SH-SY5Y (cell line): ENCODE measurements at regions not wholly inside any gene's neighbourhood (a gene's known extent, or its start where the extent isn't known, plus 50 kb on each side); places are given as distances from the start of the nearest gene placed in this dataset.

ENCODE experiments used
- GATA2 ChIP-seq: IDR thresholded peaks from 2 replicates; pipeline ENCODE4 v1.6.1; 2011; ENCODE audit warnings: mild to moderate bottlenecking, low read depth, low read length
- GATA3 ChIP-seq: IDR thresholded peaks from 2 replicates; pipeline ENCODE4 v1.6.1; 2011; ENCODE audit warnings: low read depth, mild to moderate bottlenecking, low read length, moderate library complexity

DNA sequence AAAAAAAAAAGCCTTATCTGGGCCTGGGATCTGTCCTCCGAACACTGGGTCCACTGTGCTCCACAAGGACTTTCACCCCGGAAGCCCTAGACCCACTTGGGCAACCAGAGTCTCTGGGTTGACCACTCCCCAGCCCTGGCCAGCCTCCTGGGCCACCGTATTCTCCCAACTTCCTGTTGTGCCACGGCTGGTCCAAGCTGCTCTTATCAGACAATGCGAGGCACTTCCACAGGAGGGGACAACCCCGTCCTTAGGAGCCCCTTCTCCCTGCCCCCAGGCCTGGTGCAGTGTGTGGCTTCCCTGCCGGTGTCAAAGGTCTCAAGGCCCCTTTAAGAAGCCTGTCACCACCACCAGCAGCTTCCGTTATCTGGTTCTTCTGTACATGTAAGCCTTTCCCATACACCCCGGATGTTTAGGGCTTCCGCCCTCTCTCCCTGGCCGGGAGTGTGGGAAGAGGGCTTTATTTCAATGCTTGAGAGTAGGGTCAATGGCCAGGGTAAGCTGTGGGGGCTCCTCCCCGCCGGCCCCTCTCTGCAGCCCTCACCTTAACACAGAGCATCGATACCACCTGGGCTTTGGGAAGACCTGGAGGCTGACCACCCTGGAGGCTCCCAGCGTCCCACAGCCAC lies 313.0 kb downstream of the SEC14L1 start:
- TF ChIP-seq GATA2 (peak; percentile 45; the same call in 1 of the 2 replicates), GATA3 (no peak)

DNA sequence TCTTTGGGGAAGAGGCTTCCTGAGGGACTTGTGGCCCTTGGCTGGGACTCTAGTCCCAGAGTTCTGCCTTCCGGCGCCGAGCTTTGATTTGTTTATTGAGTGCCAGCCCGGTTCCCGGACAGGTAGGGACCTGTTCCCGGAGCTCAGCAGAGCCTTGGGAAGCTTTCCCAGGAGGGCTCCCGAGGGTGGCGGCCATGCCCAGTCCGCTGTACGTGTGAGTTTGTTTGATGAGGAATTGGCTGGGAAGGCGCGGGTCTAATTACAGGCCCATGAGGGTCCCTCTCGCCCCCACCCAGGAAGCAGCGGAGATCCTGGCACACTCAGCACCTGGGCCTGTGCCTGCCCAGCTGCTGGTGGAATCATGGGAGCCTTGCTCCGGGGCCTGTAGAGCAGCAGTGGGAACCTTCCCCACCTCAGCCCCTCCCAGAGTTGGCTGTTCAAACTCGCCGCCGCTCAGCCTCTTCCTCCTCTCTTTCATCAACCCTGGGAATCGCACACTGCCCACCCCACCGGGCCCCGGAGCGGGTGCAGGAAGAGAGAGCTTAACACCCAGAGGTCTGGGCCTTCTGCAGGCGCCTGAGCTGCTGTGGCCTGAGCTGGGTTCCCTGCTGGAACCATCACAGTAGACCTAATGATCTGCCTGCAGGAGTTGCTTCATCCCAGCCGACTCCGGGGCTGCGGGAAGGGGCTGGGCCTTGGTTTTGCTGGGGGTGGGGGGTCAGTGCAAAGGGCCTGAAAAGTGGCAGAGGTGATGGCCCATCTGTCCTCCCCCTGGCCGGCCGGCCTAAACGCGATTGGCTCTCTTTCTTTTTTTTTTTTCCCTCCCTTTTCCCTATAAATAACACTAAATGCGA lies 313.7 kb downstream of the SEC14L1 start:
- no peak for TF ChIP-seq GATA2
- no peak for TF ChIP-seq GATA3

DNA sequence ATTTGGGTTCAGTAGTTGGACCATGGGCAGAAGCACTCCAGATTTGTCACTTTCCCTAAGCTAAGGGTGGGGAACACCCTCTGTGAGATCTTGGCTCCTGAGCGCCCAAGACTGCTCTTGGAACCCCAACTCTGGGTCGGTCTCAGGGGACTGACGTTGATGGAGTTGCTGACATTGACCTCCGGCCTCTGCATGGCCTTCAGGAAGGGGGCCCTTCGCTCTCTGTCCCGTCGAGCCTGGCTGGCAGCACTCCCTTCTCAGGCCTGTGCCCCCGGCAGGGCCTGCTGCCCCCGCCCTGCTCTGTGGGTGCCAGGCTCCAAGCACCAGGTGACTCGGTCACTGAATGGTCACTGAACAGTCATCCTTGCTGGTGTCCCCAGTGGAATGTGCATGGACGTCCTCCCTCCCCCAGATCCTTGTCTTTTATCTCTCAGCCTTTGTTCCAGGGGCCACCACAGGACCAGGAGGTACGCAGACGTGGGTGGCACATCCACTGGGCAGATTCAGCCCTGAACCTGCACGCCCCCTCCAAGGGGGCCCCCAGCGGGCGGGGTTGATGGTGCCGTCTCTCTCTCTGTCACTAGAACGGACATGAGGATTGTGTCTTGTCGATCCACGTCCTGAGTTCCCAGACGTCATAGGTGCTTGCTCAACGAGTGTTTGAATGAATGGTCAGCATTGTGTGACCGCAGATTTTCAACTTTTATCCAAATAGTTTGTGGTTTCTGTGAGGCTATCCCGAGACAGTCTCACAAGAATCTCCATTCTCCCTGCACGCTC lies 314.5 kb downstream of the SEC14L1 start:
- TF ChIP-seq GATA3 (no peak), GATA2 (no peak)

DNA sequence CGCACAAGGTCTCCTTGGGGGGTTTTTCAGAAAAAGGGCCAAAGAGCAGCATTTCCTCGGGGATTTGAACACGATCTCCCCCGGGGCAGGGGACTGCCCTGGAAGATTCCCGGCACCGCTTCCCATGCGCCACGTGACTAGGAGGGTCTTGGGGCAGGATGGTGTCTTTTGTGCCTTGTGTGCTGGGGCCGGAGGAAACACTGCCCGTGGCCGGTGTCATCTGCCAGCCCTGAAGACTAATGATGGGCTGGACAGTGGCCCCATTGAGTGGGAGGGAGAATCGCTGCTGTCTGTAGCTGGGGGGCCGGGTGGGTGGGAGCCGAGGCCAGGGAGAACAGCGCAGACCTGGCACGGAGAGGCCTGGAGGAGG lies 315.1 kb downstream of the SEC14L1 start:
- TF ChIP-seq GATA3 (no peak), GATA2 (no peak)

DNA sequence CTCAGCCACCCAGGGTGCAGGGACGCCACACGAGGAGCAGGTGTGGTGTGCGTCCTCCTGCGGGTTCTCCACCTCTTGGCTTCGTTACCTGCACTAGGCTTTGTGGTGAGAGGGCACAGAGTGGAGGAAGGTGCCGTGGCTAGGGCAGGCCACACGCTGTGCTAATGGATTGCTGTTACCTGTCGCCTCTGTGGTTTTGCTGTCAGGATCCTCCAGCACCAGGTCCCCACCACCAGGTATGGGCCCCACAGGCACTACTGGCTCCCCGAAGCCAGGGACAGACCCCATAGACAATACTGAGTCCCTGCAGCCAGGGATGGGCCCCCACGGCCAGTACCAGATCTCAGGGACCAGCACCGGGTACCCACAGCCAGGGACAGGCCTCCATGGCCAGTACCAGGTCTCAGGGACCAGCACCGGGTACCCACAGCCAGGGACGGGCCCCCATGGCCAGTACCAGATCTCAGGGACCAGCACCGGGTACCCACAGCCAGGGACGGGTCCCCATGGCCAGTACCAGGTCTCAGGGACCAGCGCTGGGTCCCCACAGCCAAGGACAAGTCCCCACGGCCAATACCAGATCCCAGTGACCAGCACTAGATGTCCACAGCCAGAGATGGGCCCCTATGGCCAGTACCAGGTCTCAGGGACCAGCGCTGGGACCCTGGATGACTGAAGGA lies 315.6 kb downstream of the SEC14L1 start:
- TF ChIP-seq GATA2 (no peak), GATA3 (no peak)

DNA sequence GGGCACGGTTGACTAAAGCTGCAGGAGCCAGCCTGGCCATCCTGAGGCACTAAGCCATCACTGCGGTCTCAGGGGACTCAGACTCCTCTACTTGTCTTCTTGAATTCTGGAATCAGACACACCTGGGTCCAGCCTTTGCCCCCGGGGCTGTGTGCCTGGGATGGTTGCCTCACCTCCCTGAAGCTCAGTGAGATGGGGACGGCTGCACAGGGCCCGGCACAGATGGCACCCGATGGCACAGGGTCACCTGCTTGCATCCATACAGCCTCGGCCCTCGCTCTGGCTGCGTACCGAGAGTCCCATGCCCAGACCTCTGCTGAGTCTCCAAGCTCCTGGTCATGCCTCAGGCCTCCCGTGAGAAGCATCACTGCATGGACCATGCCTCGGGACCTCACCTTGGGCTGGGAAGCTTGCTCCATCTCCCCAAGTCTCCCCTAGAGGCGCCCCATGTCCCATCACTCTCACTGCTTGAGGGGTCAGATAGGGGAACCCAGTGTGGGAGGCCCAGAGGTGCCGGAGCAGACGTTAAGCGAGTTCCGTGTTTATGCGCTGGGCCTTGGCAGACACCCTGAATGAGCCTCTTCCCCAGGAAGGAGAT lies 316.3 kb downstream of the SEC14L1 start:
- no peak for TF ChIP-seq GATA3
- no peak for TF ChIP-seq GATA2

DNA sequence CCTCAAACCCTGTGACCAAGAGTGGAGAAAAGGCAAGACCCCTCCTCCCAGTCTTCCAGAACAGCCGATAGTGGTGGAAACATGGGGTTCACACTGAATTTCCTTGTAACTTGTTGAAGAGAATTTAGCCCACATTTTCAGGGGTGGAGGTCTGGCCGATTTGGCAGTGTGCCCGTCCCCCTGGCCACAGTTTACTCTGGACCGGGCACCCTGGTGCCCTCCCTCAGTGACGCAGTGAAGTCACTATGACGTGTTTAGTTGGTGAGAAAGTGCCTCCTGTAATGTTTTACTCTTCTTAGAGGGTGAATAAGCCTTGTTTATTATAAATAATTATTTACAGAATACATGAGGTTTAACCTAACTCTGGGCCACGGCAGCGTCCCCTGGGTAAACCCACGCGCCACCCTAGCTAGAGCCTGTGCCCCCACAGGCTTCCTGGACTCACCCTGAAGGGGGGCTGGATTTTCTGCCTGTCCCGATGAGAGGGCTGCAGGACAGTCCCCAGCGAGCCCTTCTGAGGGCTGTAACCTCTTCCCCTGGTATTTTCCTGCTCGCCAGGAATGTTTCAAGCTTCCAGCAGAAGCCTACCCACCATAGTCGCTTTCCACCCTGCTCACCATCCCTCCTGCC lies 316.9 kb downstream of the SEC14L1 start:
- TF ChIP-seq GATA2 = no peak
- TF ChIP-seq GATA3 = no peak

DNA sequence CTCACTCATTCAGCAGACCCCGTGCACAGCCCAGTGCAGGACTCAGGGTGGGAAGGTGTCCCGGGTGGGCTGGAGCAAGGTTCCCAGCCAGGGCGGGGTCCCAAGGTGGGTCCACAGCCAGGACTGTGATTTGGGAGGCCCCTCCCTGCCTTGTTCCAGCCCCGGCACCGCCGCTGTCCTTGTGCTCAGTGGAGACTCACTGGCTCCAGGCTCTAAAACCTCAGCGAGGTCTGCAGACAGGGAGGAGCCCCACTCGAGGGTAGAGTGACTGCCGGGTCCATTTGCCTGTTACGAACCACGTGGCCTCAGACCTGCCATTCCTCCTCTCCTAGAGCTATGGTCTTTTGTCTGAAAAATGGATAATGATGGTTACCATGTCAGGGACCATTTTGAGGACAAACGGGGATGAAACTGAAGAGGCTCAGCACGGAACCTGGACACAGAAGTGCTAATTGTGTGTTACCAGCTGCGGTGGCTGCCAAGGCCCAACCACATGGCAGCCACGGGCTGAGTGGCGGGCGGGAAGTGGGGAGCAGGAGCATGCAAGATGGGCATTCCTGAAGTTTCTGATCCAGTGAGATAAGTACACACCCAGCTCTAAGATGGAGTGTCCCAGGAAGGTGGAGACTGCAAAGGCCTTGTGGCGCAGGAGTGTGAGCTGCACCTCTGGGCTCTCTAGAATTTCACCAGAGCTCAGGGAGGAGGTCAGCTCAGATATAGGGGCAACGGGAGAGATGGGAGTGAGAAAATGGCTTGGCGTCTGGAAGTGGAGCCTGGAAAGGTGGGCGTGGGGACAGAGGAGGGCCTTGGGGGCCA lies 317.6 kb downstream of the SEC14L1 start:
- TF ChIP-seq GATA2 = no peak
- TF ChIP-seq GATA3 = no peak

DNA sequence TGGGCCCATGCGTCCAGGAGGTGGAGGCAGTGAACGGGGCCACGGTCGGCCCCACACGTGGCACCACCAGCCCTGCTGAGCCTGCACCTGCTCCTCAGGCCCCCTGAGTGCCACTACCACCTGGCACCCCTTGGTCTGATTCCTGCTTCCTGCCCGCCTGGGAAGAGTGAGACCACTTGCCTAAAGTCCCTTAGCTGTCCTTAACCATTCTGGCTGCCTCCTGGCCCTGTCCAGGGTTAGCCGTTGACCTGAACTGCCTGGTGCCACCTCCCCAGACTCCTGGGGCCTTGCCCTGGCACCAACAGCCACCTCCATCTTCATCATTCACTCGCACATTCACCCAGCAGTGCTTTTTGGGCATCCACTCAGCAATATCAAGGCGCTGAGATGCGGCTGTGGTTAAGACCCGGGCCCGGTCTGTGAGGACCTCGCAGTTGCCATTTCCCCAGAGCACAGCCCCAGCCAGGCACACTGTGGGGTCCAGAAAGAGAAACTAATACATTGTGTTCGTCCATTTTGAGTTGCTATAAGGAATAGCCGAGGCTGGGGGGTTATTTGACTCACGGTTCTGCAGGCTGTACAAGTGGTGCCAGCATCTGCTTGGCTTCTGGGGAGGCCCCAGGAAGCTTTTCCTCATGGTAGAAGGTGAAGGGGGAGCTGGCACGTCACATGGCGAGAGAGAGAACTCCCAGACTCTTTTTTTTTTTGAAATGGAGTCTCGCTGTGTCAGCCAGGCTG lies 318.4 kb downstream of the SEC14L1 start:
- no peak for TF ChIP-seq GATA3
- TF ChIP-seq GATA2 = no peak

DNA sequence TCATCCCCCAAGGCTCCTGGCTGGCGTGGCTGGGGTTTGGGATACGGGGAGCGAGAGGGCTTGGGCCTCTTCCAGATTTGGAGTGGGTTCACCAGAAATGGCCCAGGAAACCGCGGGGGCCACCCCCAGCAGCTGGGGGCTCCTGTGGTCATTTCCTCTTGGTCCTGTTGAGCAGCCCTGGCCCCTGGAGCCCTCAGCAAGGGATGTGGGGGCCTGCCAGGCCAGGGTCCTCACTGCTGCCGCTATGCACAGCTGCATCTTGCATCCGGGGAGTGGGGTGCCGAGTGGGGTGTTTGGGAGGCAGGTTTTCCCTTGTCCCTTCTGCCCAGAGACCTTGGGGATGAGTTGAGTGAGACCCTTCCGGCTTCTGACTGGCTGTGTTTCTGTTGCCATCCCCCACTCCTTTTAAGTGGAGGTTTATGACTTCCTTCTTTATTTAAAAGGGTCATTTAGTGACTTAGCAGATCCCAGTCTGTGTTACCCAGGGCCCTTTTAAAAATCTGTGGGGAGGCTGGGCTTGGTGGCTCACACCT lies 319.8 kb downstream of the SEC14L1 start:
- no peak for TF ChIP-seq GATA3
- TF ChIP-seq GATA2 = no peak

DNA sequence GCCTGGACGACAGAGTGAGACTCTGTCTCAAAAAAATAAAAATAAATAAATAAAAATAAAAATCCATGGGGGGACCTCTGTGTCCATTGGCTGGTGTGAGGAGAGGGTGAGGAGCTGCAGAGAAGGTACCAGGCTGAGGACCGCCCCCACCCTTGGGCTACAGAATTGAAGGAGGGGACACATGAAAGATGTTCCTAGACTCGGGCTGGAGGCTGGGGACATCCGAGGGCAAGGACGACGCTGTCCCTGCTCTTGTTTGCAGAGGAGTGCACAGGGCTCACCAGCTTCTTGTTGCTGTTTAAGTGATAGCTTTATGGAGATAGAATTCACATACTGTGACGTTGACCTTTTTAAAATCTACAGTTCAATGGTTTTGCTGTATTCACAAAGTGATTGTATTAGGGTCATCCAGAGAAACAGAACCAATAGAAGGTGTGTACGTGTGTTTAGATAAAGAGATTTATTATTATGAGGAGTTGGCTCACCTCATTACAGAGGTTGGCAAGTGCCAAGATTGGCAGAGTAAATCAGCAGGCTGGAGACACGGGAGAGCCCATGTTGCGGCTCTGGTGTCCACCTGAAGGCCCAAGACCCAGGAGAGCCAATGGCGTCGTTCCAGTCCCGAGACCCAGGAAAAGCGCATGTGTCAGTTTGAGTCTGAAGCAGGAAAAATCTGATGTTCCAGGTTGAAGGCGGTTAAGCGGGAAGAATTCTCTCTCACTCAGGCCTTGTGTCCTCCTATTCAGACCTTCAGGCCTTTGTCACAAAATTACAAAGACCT lies 320.7 kb downstream of the SEC14L1 start:
- no peak for TF ChIP-seq GATA2

DNA sequence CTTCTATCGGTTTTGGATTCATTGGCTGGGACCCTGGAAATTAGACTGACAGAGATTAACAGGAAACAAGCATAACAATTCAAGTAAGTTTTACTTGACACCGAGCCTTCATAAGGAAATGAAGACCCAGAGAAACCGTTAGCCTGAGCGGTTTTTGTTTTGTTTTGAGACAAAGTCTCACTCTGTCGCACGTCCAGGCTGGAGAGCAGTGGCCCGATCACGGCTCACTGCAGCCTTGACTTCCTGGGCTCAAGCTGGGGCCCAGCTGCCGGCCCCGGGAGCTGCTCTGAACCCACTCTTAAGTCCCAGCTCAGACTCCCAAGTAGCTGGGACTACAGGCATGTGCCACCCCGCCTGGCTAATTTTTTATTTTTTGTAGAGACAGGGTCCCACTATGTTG lies 321.3 kb downstream of the SEC14L1 start:
- TF ChIP-seq GATA2 (no peak), GATA3 (no peak)
